GM18502 (cell line): ENCODE measurements at regions not wholly inside any gene's neighbourhood (a gene's known extent, or its start where the extent isn't known, plus 50 kb on each side); places are given as distances from the start of the nearest gene placed in this dataset.

Source experiments
- ATAC-seq: cut with Tn5 transposase; IDR thresholded peaks from one replicate; pipeline ENCODE4 v1.9.1; 2021; ENCODE audit warnings: mild to moderate bottlenecking; ENCODE audit not compliant: unreplicated experiment, poor library complexity

GRCh38 chr2:180747728-180748127 lies 232.7 kb upstream of the UBE2E3 start:
- no peak for ATAC-seq

GRCh38 chr2:180743401-180743800 lies 237.0 kb upstream of the UBE2E3 start:
- ATAC-seq, result no peak

DNA sequence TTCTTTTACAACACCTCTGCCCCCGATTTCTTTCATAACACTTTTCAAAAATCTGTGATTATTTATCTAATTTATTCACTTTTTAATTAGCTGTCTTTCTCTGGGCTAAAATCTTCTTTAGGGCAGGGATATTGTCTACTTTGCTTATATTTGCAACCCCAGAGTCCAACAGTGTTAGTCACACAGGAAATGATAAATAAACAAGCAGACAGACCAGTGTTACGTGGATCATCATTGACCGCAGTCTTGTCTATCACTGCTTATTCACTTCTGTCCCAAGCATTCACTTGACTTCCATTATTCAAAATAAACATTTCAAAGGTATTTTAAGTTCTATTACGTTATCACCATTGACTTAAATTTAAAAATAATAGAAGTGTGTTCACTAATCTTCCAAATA lies 237.6 kb upstream of the UBE2E3 start:
- ATAC-seq, result no peak

GRCh38 chr2:180739070-180739469 lies 241.3 kb upstream of the UBE2E3 start:
- ATAC-seq, result no peak

DNA sequence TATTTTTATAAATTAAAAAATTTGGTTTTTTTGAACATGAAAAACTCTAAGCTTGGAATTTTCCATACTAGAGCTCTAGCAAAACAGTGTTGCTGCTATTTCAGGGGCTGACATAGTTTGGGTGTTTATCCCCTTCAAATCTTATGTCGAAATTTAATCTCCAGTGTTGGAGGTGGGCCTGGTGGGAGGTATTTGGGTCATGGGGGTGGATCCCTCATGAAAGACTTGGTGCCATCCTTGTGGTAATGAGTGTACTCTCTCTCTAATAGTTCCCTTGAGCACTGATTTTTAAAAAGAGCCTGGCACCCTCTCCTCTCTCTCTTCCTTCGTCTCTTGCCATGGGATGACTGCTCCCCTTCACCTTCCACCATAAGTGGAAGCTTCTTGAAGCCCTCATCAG lies 244.6 kb upstream of the UBE2E3 start:
- no peak for ATAC-seq

DNA sequence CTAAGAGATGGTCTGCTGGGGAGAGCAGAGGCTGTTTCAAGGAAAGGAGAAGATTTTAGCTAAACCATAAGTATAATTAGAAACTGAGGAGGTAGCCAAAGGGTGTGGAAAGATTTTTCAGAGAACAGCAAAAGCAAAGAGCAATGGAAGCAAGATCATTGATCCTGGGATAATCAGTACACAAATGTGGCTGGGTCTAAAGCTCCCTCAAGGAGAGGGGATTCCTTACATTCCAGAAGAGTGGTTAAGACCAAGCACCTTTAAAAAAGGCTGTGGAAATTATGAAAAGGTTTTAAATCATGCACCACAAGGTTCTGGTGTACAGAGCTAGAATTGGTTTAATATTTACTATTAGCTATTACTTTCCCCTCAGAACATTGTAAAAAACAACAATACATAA lies 246.0 kb upstream of the UBE2E3 start:
- ATAC-seq, result no peak

DNA sequence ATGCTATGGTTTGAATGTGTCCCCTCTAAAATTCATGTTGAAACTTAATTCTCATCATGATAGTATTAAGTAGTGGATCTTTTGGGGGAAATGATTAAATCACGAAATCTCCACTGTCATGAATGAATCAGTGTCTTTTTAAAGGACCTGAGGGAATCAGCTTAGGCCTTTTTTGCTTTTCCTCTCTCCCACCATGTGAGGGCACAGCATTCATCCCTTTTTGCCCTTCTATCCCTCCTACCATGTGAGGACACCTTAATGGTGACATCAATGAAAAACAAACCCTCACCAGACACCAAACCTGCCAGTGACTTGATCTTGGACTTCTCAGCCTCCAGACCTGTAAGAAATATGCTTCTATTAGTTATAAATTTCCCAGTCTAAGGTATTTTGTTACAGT lies 247.1 kb upstream of the UBE2E3 start:
- ATAC-seq, result no peak

DNA sequence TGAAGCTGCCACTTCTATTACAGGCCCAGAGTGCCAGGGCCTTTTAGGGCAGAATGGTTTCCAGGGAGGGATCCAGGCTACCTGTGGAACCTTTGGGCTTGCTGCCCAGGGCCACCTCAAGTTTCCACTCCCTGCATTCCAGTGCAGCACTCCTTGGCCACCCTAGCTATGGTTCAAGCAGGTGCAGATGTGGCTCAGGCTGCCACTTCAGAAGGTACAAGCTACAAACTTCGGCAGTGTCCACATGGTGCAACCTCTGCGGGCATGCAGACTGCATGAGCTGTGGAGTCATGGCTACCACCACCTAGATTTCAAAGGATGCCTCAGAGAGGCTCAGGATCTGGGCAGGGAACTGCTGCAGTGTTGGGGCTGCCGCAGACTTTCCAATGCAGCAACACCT lies 248.1 kb upstream of the UBE2E3 start:
- no peak for ATAC-seq

DNA sequence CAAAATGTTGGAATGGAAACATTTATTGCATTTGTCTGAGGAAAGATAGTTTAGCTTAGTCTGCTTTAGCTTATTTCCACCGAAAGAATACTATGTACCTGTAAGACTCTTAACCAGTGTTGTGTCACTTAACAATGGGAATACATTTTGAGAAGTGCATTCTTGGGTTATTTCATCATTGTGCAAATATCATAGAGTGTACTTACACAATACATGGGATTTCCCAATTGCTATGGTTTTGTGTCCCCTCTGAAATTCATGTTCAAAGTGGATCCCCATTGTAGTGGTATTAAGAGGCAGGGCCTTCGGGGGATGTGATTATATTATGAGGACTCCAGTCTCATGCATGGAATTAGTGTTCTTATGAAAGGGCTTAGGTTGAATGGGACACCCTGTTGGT lies 249.4 kb upstream of the UBE2E3 start:
- no peak for ATAC-seq

- no peak for ATAC-seq
Observed at GRCh38 chr2:180728928-180729559, 251.4 kb upstream of the UBE2E3 start.

GRCh38 chr2:180723712-180724111 lies 256.7 kb upstream of the UBE2E3 start:
- no peak for ATAC-seq

DNA sequence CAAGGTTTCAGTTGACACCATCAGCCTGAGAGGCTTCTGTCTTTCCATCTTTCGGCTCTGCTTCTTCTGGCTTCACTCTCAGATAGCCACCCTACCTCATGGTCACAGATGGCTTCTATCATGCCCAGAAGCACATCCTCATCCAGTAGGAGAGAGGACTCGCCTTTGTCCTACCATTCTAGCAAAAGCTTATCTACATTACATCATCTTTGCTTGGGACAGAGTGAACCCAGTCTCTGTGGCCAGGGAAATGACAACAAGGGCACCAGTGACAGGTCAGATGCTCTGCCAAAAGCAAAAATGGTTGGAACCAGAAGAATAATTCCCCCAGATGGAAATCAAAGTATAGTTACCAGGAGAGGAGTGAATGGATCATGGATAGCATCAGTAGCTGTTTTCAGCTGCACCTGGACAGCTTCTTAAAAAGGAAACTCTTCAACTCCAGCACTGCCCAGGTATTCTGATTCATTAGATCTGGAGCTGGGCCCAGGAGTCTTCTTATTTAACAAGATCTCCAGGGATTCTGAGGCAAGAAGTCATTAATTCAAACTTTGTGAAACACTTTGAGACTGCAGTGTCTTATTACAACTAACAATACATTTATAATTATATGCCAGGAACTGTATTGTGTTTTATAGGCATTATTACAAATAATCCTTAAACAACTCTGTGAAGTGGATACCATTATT lies 257.7 kb upstream of the UBE2E3 start:
- no peak for ATAC-seq

DNA sequence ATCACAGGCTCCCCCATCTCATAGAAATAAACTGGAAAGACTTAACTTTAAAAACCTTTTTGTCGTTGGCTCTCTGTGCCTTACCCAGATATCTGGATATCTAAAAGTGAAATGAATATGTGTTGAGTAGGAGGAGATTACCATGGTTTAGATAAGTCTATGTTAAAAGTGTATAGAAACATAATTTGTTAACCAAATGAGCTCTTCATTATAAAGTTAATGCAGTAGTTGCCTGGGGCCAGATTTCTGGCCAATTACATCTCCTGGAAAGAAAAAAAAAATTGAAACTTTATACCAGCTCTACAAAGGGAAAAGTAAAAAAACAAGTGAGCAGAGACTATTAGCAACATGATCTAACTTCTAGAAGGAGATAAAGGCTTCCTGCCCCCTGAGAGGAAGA lies 259.6 kb upstream of the UBE2E3 start:
- ATAC-seq, result no peak

DNA sequence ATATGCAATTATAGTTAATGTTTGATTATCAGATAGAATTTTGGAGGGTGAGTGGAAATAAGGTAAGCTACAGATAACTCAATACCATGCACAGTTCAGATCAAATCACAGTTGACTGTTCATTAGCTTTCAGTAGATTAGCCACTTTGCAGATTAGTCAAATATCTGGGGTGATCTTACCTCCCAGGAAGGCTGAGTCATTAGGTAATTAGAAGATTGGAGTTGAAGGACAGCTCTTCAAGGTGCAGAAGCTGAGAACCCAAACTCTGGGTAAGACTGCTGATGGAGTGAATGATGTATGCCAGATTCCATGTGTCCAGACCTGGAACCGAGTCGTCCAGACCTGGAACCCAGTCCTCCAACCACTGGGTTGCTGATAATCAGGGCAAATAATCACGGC lies 262.8 kb upstream of the UBE2E3 start:
- ATAC-seq, result no peak

DNA sequence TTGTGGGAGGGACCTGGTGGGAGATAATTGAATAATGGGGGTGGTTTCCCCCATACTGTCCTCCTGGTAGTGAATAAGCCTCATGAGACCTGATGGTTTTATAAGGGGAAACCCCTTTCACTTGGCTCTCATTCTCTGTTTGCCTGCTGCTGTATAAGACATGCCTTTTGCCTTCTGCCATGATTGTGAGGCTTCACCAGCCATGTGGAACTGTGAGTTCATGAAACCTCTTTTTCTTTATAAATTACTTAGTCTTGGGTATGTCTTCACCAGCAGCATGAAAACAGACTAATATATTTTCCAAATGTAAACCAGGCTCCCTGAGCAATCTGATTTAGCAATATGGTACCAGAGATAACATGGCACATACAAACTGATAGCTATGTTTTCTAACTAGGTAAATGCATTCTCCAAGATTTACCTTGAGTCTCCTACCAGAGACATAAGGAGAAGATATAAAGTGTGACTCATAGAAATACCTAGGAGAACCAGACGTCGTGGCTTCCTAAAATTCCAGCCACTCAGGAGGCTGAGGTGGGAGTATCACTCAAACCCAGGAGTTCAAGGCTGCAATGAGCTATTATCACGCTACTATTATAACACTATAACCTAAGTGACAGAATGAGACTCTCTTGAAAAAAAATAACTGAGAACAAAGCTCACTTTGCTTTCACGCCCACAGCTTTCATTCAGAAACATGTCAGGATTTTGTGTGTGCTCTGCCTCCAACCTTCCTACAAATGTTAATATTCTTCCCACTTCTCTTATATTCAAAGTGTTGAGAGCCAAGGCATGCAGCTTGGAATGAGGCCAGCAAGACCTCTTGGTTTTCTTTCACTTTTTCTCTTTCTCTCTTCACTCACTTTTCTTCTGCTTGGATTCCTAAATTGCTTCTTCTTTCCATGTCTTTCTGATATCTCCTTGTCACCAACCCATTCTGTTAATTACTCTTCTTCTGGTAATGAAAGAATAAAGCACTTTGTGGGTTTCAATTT lies 263.9 kb upstream of the UBE2E3 start:
- no peak for ATAC-seq

DNA sequence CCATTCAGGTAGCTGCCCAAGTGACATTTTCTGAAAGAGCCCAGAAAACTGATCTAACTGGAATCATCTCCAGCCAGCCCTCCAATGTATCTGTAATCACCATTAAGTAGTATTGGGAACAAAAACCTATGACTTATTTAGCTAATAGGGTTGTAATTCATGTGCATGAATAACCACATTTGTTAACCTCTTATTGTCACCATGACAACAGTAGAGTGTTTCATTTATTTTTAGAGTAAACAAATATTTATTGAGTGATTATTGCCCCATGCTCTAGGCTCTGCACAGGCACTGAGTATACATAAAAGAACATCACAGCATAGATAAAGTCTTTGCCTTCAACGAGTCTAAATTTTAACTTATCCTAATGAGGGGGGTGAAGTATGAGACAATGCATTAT lies 265.4 kb upstream of the UBE2E3 start:
- no peak for ATAC-seq

DNA sequence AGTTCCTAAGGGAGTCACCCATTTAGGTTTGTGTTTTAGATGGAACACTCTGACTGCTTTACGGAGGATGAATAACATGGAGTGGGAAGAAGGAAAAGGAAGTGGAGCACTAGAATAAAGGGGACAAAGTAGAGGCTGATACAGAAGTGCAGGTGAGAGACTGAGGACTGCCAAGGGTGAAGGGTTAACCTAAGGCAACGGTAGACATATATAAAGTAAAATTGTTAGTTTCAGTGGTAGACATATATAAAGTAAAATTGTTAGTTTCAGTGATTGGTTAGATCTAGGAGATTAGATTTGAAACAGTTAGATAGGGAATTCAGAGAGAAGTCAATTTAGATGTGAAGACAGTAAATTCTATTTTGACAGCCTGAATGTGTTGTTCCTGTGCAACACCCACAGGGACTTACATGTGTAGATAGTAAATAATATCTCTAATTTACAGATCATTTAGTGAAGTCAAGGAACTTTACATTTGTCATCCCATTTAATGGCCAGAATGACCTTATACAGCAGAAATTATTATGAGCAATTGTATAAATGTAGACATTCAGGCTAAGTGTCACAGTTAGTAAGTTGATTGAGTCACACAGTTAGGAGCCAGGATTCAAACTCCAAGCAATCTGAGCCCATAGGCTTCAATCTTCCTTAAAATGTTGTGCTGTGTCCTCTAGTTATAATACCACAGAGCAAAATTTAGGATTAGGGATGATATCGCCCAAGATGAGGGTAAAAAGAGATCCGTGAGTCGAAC lies 270.8 kb upstream of the UBE2E3 start:
- no peak for ATAC-seq

DNA sequence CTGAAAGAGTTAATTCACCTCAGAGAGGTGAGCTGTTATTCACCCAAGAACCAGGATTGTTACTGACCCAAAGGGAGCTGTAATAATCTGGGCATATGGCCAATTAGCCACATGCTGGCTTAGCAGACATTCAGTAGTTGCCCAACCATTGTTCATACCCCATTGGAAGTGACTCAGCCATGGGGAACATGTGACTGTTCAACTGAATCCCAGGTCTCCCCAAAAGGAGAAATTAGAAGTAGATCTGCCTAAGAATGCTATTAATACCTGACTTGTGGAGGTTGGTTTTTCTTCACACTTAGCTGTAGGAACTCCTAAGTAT lies 272.6 kb upstream of the UBE2E3 start:
- no peak for ATAC-seq

GRCh38 chr2:180707175-180707883 lies 273.1 kb upstream of the UBE2E3 start:
- ATAC-seq, result no peak

DNA sequence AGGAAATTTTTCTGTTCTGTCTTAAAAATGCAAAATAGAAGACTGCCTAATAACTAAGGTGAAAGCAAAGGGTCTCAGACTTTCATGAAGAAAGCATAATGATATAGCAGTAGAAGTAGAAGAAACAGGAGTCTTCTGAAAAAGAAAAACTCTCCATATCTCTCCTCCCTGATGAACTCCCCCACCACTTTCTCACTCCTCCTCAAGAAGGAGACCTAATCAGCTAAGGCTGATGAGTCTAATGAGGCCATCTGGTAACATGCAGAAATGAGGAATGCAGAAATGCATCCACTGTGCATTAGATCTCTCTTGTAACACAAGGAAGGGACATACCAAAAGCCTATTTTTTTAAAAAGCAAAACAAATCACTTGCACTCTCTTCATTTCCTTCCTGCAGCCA lies 273.7 kb upstream of the UBE2E3 start:
- ATAC-seq, result no peak
